Peyer's patch (tissue), 4 donors: ENCODE measurements at regions not wholly inside any gene's neighbourhood (a gene's known extent, or its start where the extent isn't known, plus 50 kb on each side); places are given as distances from the start of the nearest gene placed in this dataset.
A peak's percentile ranks its signal among the peaks of the same experiment; 100 is the strongest.

ENCODE experiments used
- DNase-seq, 3 donors: peaks; one replicate each; pipeline ENCODE4 v3.0.0-alpha.2; 2017 to 2019
- H3K27ac ChIP-seq, 4 donors: fragments of 200-600 bp; sonication (generic); one replicate each; pipeline ENCODE4 v1.5.1; 2016 to 2019
- H3K27me3 ChIP-seq, 2 donors: fragments of 200-600 bp; sonication (generic); one replicate each; pipeline ENCODE4 v1.5.1; 2019
- H3K36me3 ChIP-seq, 3 donors: fragments of 200-600 bp; sonication (generic); one replicate each; pipeline ENCODE4 v1.5.1; 2016 to 2019
- H3K4me1 ChIP-seq, 4 donors: fragments of 200-600 bp; sonication (generic); one replicate each; pipeline ENCODE4 v1.5.1; 2016 to 2019
- H3K4me3 ChIP-seq, 4 donors: fragments of 200-600 bp; sonication (generic); 1 replicate in 3 of 4; 2 replicates in 1 of 4; pipeline ENCODE4 v1.5.1; 2016 to 2019; ENCODE audit warnings: mild to moderate bottlenecking in 1 of 4
- H3K9me3 ChIP-seq, 4 donors: fragments of 200-600 bp; sonication (generic); one replicate each; pipeline ENCODE4 v1.5.1; 2016 to 2019; ENCODE audit warnings: mild to moderate bottlenecking in 1 of 4
- POLR2A ChIP-seq, 2 donors: fragments of 450-650 bp; IDR thresholded peaks; one replicate each; pipeline ENCODE4 v1.5.1; 2017; ENCODE audit warnings: antibody characterized with exemption in 2 of 2, mild to moderate bottlenecking in 2 of 2, moderate library complexity in 2 of 2
- TF ChIP-seq, protein P1 (sequence below), 6 experiments: fragments of 450-650 bp in 4 of 6; fragments of 200-600 bp in 2 of 6; sonication (generic) in 1 of 6; IDR thresholded peaks; one replicate each; pipeline ENCODE4 v1.5.1; 2017 to 2019; ENCODE audit warnings: antibody characterized with exemption in 6 of 6, mild to moderate bottlenecking in 3 of 6, moderate library complexity in 1 of 6

DNA sequence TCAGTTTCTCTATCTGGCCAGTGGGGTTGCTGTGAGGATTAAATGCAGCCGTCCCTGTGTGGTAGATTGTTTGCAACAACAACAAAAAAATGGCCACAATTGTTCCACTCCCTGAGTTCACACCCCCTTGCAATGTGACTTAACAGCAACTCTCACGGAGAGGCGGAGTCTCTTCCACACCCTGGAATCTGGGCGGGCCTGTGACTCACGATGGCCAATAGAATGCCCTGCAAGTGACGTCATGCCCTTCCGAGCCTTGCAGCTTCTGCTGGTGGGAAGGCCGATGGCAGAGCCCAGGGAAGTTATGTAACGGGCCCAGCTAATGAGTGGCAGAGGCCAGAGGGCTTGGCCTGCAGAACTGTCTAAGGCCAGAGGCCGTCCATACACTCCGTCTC, 87.9 kb downstream of the RIPK4 start:
- Histone ChIP-seq H3K4me1 (peaks cover 0 to 11% (median 0%) of the 10 kb centered on the region in 4 donors), H3K27me3 (no peaks in the 10 kb centered on the region), H3K9me3 (no peaks in the 10 kb centered on the region), H3K27ac (peak overlapping the region in 3 of 4 donors; percentile 86 to 100 (median 97)), H3K36me3 (no peaks in the 10 kb centered on the region), H3K4me3 (peak overlapping the region in 2 of 4 donors; percentile 38 to 39)
- TF ChIP-seq, protein P1, sequence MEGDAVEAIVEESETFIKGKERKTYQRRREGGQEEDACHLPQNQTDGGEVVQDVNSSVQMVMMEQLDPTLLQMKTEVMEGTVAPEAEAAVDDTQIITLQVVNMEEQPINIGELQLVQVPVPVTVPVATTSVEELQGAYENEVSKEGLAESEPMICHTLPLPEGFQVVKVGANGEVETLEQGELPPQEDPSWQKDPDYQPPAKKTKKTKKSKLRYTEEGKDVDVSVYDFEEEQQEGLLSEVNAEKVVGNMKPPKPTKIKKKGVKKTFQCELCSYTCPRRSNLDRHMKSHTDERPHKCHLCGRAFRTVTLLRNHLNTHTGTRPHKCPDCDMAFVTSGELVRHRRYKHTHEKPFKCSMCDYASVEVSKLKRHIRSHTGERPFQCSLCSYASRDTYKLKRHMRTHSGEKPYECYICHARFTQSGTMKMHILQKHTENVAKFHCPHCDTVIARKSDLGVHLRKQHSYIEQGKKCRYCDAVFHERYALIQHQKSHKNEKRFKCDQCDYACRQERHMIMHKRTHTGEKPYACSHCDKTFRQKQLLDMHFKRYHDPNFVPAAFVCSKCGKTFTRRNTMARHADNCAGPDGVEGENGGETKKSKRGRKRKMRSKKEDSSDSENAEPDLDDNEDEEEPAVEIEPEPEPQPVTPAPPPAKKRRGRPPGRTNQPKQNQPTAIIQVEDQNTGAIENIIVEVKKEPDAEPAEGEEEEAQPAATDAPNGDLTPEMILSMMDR (IDR thresholded peaks at IDR 0.05), result peak in 1 of 6 experiments; percentile 18
- peak in 1 of 2 donors; percentile 68 for TF ChIP-seq POLR2A (IDR thresholded peaks at IDR 0.05)
- peak; percentile 44 to 96 (median 96) for DNase-seq

DNA sequence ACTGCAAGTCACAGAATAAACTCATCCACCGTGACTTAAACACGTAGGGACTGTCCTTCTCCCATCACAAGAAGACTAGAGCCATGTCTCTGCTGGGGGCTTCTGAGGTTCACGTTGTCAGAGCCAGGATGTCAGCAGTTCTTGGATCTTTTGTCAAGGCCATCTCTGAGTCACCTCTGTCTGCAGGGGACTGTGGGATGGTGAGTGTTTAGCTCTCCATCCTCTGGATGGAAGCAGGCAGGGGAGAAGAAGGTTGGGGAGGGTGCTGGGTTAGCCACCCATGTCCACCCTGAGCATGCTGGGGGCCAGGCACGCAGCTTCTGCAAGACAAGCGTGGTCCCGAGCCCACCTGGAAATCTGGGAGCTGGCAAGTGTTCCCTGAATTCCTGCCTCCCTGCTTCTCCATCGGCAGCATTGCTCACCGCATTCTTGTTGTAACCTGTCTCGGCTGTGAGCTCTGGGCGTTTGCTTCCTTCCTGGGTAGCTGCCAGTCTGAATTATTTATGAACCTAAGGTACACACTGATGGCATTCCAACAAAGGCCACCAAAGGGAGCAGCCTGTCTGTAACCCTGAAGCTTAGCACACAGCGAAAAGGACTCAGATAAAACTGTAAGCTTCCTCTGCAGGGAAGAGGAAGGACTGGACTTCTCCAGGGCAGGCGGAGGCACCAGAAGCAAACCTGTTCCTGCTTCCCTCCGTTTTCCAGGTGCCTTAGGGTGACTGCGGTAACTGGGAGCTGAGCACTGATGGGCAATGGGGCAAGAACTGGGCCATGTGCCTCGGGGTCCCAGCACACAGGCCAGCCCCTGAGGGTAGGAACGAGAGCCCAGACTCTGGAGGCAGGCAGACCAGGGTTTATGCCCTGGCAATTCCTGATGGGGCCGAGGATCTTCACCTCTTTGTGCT, 88.6 kb downstream of the RIPK4 start:
- no peaks in the 10 kb centered on the region for H3K9me3 ChIP-seq
- H3K4me3 ChIP-seq, result peak overlapping the region in 2 of 4 donors; percentile 34 to 35
- peaks cover 0 to 11% (median 0%) of the 10 kb centered on the region in 4 donors for H3K4me1 ChIP-seq
- no peaks in the 10 kb centered on the region for H3K36me3 ChIP-seq
- peak overlapping the region in 3 of 4 donors; percentile 86 to 100 (median 97) for H3K27ac ChIP-seq
- TF ChIP-seq, protein P1 (IDR thresholded peaks at IDR 0.05), result peak in 3 of 6 experiments; percentile 56 to 61 (median 59)
- TF ChIP-seq POLR2A (IDR thresholded peaks at IDR 0.05), result peak; percentile 47 to 75
- no peaks in the 10 kb centered on the region for H3K27me3 ChIP-seq
- peak in 2 of 3 donors; percentile 76 to 81 for DNase-seq

DNA sequence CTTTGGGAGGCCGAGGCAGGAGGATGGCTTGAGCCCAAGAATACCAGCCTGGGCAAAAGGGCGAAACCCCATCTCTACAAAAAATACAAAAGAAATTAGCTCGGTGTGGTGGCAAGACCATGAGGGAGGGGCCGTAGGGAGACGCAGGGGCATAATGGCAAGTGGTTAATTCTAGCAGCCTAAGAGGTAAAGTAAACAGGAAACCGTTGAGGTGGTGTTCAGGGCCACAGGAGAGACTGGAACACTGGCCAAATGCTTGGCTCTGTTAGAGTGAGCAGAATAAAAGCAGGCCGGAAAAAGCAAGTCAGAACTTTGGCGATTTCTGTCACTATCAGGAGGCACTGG, 89.2 kb downstream of the RIPK4 start:
- Histone ChIP-seq H3K27ac (peak overlapping the region in 2 of 4 donors; percentile 97 to 100), H3K4me1 (peaks cover 0 to 11% (median 0%) of the 10 kb centered on the region in 4 donors), H3K9me3 (no peaks in the 10 kb centered on the region), H3K27me3 (no peaks in the 10 kb centered on the region), H3K4me3 (no peak overlapping the region), H3K36me3 (no peaks in the 10 kb centered on the region)
- no peak for DNase-seq
- no peak for TF ChIP-seq POLR2A (IDR thresholded peaks at IDR 0.05)
- TF ChIP-seq, protein P1 (IDR thresholded peaks at IDR 0.05), result no peak

DNA sequence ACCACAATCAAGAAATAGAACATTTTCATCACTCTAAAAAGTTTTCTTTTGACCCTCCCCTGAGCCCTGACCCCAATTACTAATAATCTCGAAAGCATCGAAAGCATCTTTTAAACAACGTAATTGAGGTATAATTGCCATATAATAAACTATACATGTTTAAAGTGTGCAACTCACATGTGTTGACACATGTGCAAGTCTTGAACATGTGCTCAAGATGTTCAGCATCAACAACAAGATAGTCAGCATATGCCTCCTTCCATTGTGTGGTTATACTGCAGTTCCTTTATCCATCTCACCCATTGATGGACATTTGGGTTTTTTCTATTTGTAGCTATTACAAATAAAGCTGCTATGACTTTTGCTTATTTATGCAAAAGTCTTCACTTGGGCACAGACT, 90.7 kb downstream of the RIPK4 start:
- Histone ChIP-seq H3K27me3 (no peaks in the 10 kb centered on the region), H3K27ac (no peak overlapping the region), H3K4me3 (no peak overlapping the region), H3K4me1 (peaks cover 0 to 11% (median 0%) of the 10 kb centered on the region in 4 donors), H3K9me3 (no peaks in the 10 kb centered on the region), H3K36me3 (no peaks in the 10 kb centered on the region)
- TF ChIP-seq, protein P1 (IDR thresholded peaks at IDR 0.05), result no peak
- no peak for TF ChIP-seq POLR2A (IDR thresholded peaks at IDR 0.05)
- no peak for DNase-seq

DNA sequence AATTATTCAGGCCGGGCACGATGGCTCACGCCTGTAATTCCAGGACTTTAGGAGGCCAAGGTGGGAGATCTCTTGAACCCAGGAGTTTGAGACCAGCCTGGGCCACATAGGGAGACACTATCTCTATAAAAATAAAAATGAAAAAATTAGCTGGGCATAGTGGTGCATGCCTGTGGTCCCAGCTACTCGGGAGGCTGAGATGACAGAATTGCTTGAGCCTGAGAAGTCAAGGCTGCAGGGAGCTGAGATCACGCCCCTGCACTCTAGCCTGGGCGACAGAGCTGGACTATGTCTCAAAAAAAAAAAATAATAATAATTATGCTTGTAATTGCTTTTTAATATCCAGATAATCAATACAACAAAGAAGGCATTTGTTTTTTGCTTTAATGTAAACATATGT, 91.3 kb downstream of the RIPK4 start:
- TF ChIP-seq POLR2A (IDR thresholded peaks at IDR 0.05), result no peak
- TF ChIP-seq, protein P1 (IDR thresholded peaks at IDR 0.05), result no peak

More for the DNA sequence above, 91.3 kb downstream of the RIPK4 start:
- Histone ChIP-seq H3K9me3 (no peaks in the 10 kb centered on the region), H3K4me3 (no peak overlapping the region), H3K27ac (no peak overlapping the region), H3K4me1 (peaks cover 0 to 11% (median 0%) of the 10 kb centered on the region in 4 donors), H3K27me3 (no peaks in the 10 kb centered on the region), H3K36me3 (no peaks in the 10 kb centered on the region)
- DNase-seq, result no peak
